Uterus (tissue), 2 donors: ENCODE measurements at regions not wholly inside any gene's neighbourhood (a gene's known extent, or its start where the extent isn't known, plus 50 kb on each side); places are given as distances from the start of the nearest gene placed in this dataset.

Experiments used
- CTCF ChIP-seq, 4 experiments: fragments of 200-600 bp in 2 of 4; fragments of 450-650 bp in 2 of 4; sonication (generic) in 2 of 4; IDR thresholded peaks; one replicate each; pipeline ENCODE4 v1.5.1; 2016 to 2019; ENCODE audit warnings: antibody characterized with exemption in 4 of 4, mild to moderate bottlenecking in 2 of 4, moderate library complexity in 1 of 4
- POLR2A ChIP-seq, 2 donors: fragments of 450-650 bp; IDR thresholded peaks; one replicate each; pipeline ENCODE4 v1.6.1; 2016; ENCODE audit warnings: antibody characterized with exemption in 2 of 2, mild to moderate bottlenecking in 1 of 2, moderate library complexity in 1 of 2

GRCh38 chr1:14090062-14090461 lies 390.1 kb downstream of the PRDM2 start:
- TF ChIP-seq CTCF (IDR thresholded peaks at IDR 0.05): no peak
- TF ChIP-seq POLR2A (IDR thresholded peaks at IDR 0.05): no peak
